ENCODE measurements at regions not wholly inside any gene's neighbourhood (a gene's known extent, or its start where the extent isn't known, plus 50 kb on each side); places are given as distances from the start of the nearest gene placed in this dataset.

GRCh38 chr3:135885885-135886284 is 79.6 kb upstream of the PPP2R3A start:
- DNase-seq = no peak

GRCh38 chr3:135887220-135887619 is 78.3 kb upstream of the PPP2R3A start:
- DNase-seq = no peak

- DNase-seq = no peak
These were observed 76.1 kb upstream of the PPP2R3A start for GRCh38 chr3:135889443-135889842.

DNA sequence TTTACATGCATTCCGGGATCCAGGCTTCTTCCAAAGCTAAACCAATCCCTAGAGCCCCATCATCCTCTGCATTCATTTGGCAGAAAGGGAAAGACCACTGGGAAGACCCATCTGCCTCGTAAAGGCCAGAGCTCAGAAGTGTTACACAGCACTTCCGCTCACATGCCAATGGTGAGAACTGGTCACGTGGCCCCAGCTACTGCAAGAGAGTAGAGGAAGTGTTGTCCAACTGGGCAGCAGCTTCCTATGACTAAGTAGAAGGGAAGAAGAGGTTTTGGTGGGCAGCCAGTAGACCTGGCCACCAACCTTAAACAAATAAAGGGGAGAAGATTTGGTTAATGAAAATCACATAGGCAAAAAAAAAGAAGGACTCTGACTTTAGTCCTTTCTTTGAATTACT is 74.4 kb upstream of the PPP2R3A start:
- no peak for DNase-seq

DNA sequence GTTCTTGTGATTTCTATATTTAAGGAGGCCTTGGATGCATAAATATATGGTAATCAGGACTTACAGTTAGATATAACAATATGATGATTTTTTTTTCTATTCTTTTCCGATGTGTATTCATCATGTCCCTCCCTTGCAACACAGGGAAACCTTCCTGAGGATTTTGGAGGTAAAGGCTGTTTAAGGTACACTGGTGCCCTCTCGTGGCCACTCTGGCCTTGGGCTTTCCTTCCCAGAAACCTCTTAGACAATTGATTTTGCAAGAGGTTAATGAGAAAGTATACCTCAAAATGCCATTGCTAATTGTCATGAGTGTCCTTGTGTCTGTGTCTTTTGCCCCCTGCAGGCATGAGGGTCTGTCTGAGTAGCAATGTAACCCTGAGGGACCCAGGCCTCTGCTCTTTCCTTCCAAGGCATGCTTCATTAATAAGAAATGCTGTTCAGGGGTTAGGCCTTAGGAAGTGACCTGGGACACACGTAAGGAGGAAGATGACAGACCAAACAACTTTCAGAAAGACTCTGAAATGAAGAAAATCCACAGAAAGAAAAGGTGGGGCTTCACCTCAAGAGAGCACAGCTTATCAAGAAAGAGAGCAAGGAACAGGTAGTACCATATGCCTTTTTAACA is 70.3 kb upstream of the PPP2R3A start:
- DNase-seq = peak; percentile 55

DNA sequence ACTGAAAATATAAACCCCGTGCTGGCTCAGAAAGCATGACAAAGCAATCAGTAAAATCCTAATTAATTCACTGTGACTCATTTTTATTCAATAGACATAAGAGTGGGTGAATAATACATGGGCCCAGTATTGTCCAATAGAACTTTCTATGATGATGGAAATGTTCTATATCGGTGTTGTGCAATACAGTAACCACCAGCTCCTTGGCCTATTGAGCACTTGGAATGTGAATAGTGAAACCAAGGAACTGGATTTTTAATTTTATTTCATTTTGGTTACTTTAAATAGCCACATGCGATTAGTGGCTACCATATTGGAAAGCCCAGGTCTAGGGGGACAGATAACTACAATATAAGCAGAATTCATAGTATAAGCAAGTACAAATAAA is 69.8 kb upstream of the PPP2R3A start:
- no peak for DNase-seq

GRCh38 chr3:135896613-135897012 is 68.9 kb upstream of the PPP2R3A start:
- DNase-seq = no peak

DNA sequence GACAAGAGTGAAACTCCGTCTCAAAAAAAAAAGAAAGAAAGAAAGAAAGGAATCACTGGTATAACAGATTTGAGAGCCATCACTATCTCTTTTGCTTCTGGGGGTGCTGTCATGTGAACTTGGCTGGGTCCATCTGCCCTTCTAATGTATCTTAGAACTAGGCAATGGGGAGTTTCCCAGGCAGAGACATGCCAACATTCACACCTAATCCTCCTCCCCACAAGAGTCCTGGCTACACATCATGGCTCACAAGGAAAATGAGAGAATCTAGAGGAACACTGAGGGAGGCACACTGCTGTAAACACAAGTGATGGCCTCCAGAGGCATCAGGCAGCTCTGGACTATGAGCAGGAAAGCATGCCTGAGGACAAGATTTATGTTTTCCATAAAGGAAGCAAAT is 67.8 kb upstream of the PPP2R3A start:
- no peak for DNase-seq

DNA sequence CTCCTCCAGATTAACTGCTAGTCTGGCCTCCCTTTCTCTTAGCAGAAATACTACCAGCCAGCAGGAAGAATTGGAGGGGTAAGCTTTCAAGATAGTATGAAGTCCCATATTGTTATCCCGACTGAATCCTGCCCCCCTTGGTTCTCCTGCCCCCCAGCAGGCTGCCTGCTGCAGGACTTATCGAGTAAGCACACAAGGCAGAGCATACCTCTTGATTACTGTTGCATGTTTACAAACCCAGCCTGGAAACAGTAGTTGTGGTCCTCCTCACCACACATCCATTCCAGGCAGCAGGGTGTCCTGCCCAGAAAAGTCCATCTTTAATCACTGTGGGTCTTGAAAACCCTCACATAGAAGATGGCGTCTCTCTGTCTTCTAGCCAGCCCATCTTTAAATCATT is 66.8 kb upstream of the PPP2R3A start:
- DNase-seq = no peak

DNA sequence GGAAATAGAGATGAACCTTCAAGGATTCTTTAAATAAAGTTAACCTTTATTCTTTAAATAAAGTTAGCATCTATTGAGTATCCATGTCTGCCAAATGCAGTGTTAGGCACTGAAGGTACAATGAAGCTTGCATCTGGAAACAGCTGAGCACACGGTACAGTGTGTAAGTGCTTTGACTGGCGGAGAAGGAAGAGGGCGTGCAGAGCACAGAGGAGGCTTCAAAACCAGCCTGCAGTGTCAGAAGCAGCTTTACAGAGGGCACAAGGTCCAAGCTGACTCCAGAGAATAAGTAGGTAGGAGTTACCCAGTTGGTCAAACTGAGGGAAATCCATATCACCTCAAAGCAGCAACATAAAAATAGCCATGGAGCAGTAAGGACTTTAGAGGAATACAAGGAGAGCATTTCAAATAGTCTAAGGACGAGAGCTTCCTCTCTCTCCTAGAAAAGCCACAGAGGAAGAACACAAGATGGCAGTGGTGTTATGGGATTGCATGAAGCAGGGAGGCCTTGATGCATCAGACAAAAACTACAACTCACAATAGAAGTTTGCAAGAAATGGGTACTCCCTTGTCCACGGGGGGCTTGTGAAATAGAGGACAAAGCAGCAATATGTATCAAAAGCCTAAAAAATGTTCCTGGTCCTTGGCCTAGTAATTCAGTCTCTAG is 60.3 kb upstream of the PPP2R3A start:
- no peak for DNase-seq

DNA sequence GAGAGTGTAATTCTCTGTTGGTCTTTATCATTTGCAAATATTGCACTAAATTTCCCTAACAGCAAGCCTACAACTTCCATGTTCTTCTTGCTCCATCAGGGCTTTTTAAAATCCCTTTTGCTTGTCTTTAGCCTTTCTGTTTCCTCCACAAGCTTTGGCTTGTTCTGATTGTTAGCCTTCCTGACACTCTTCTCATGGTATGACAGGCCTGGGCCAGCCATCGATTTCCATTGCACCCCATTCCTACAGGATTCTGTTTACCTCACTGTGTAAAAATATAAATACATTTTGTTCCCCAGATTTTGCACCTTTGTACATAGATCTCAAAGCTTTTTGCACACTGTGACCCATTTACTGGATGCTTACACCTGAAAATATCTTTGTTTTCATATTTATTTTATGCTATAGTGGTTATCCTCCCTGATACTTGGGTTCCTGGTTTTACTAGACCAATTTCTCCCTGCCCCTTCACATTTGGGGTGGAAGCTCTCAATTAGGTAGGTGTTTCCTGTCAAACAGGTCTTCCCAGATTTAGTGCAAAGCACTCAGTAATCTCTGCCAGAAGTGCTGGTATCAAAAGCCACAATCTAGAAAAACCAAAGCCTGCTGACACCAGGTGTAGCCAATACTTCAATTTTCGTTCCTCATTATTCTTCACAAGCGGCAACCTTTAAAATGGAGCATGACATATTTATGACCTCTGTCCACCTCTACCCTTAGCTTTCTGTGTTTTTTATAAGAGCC is 57.9 kb upstream of the PPP2R3A start:
- no peak for DNase-seq

DNA sequence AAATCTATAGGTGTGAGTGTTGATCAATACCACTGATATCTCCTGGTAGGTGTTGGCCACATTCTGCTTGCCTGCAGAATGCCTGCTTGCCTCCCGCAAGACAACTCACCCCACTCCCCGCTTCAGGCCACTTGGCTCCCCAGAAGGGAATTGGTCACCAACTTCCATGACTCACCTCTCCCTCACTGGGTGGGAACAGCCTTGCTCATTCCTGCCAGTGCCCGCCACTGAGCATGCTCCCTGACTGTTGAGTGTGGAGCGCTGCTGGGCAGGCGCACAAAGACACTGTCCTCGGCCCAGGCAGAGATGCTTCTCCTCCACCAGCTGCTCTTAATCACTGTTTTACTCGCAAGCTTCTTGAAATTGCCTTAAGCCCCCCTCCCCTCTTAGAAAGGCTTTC is 57.3 kb upstream of the PPP2R3A start:
- no peak for DNase-seq

- no peak for DNase-seq
These were observed 56.8 kb upstream of the PPP2R3A start for GRCh38 chr3:135908737-135909136.

- no peak for DNase-seq
These were observed 54.4 kb upstream of the PPP2R3A start for GRCh38 chr3:135911110-135911509.

DNA sequence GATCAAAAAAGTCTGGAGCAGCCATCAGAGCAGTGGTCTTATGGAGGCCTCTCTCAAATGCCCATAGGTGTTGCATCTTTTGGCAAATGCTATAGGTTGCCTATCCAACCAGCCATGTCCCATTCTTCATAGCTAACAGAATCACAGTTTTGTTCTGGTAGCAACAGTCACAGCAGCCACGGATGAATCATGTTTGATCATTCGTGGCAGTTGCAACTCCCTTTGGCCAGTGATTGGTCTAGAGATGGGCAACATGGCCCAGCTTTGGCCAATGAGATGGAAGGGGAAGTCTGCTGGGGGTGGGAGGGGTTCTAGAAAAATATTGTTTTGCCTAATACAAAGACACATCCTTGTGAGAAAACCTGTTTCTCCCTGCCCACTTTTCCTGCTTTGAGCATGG is 50.3 kb upstream of the PPP2R3A start:
- no peak for DNase-seq

All from MV-4-11 (cell line).